HUES64 (cell line): ENCODE measurements at regions not wholly inside any gene's neighbourhood (a gene's known extent, or its start where the extent isn't known, plus 50 kb on each side); places are given as distances from the start of the nearest gene placed in this dataset.

Experiments
- H3K27ac ChIP-seq: 2 replicates; pipeline ENCODE4 v1.7.0; 2013; ENCODE audit warnings: low read depth, low read length, inconsistent platforms
- H3K27me3 ChIP-seq: 2 replicates; pipeline ENCODE4 v1.6.1; 2013; ENCODE audit warnings: mild to moderate bottlenecking, low read length; ENCODE audit not compliant: insufficient read depth
- H3K36me3 ChIP-seq: 2 replicates; pipeline ENCODE4 v1.6.1; 2013; ENCODE audit warnings: mild to moderate bottlenecking, low read length; ENCODE audit not compliant: insufficient read depth
- H3K4me1 ChIP-seq: 2 replicates; pipeline ENCODE4 v1.6.1; 2013; ENCODE audit warnings: mild to moderate bottlenecking, low read length, moderate library complexity; ENCODE audit not compliant: insufficient read depth
- H3K4me3 ChIP-seq: 2 replicates; pipeline ENCODE4 v1.5.1; 2013; ENCODE audit warnings: mild to moderate bottlenecking, low read length, moderate library complexity
- H3K9ac ChIP-seq: 2 replicates; pipeline ENCODE4 v1.6.1; 2013; ENCODE audit warnings: mild to moderate bottlenecking, low read depth, low read length
- H3K9me3 ChIP-seq: 2 replicates; pipeline ENCODE4 v1.6.1; 2013; ENCODE audit warnings: low read depth, low read length; ENCODE audit not compliant: insufficient read depth
- WGBS: fragments of 150-250, 120-280 bp; methylation state at CpG from one replicate; pipeline ENCODE4 v1.1.7; 2013; ENCODE audit warnings: missing lambda C conversion rate; 5-methylcytosine and 5-hydroxymethylcytosine counted together

DNA sequence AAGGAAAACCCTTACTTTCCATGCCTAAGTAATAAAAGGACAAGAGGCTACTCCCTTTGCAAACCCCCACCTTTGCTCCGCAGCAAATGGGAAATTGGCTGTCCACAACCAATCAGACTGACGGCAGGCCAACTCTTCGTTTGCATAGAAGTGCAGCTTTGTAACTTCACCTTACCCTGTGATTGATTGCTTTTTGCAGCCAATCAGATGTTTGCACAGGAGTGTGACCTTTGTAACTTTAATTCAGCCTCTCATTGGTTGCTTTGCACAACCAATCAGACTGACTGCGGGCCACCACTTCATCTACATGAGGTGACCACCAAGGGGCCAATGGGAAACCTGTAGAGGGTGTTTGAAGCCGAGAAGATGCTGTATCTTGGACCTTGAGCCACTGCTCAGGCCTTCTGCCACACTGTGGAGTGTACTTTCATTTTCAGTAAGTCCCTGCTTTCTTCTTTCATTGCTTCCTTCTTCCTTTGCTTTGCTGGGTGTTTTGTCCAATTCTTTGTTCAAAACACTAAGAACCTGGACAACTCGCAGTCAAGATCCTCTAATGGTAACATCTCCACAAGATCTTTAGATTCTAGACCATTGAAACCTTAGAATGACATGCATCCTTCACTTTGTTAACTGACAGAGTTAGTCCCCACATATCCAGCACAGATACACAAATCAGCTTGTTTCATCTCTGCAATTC is 51.3 kb upstream of the FREM1 start:
- WGBS = 87% methylated on average over 6 of the region's 6 CpGs
- H3K9me3 ChIP-seq = no peaks in the 10 kb centered on the region
- no peak overlapping the region for H3K4me3 ChIP-seq
- no peak overlapping the region for H3K27ac ChIP-seq
- H3K4me1 ChIP-seq = no peaks in the 10 kb centered on the region
- no peaks in the 10 kb centered on the region for H3K36me3 ChIP-seq
- no peak overlapping the region for H3K9ac ChIP-seq
- H3K27me3 ChIP-seq = no peaks in the 10 kb centered on the region

DNA sequence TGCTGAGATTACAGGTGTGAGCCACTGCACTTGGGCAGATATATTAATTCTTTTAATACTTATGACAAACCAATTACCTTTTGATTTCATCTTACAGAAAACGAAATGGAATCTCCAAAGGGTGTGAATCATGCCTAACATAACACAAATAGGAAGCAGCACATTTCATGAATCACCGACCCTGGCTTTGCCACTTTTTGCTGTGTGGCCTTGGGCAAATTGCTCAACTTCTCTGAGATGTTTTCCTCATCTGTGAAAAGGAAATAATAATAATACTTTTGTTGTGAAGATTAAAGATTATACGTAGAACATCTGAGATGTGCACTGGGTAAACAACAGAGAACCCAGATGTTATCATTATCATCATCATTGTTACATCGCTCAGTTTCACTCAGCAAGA is 50.7 kb upstream of the FREM1 start:
- Histone ChIP-seq H3K36me3 (no peaks in the 10 kb centered on the region), H3K4me3 (no peak overlapping the region), H3K4me1 (no peaks in the 10 kb centered on the region), H3K9ac (no peak overlapping the region), H3K27ac (no peak overlapping the region), H3K9me3 (no peaks in the 10 kb centered on the region), H3K27me3 (no peaks in the 10 kb centered on the region)
- 94% methylated on average over 4 of the region's 4 CpGs for WGBS
